K562 (cell line): ENCODE measurements at regions not wholly inside any gene's neighbourhood (a gene's known extent, or its start where the extent isn't known, plus 50 kb on each side); places are given as distances from the start of the nearest gene placed in this dataset.

Source experiments
- ATAC-seq: fragments of 200-7000 bp; cut with Tn5 transposase; 3 replicates; pipeline ENCODE4 v1.9.1; 2020; ENCODE audit warnings: moderate library complexity
- BruUV-seq: library from RNA; stranded (reverse); fragments of 400-500 nt; replicated peaks from 2 replicates; lab custom pipeline; 2021; lab: Mats Ljungman, UMichigan
- CTCF ChIA-PET: fragments of 300-600 bp; formaldehyde crosslinking; extraction: SDS; loops from one replicate; lab custom pipeline; 2021; ENCODE audit warnings: low intra/inter-chr PET ratio; lab: Yijun Ruan, JAX
- POLR2A ChIA-PET: fragments of 300-600, 350-650 bp; sonication (Branson Sonifier 250); formaldehyde crosslinking; extraction: SDS; loops from one replicate; lab custom pipeline; 2021; ENCODE audit warnings: antibody characterized with exemption, inconsistent platforms; lab: Yijun Ruan, JAX
- DNase-seq, 4 experiments: peaks; one replicate each; pipeline versions ENCODE4 v3.0.0 to v3.0.0-alpha.2; 2011 to 2018; ENCODE audit warnings: low spot score in 3 of 4, mixed read lengths in 3 of 4; ENCODE audit errors: extremely low read depth in 1 of 4
- FAIRE-seq: peaks from 2 replicates; lab custom pipeline; 2011; peaks lifted over from hg19 to GRCh38; lab: Jason Lieb, UNC
- H2AFZ ChIP-seq: 2 replicates; pipeline ENCODE4 v1.6.0; 2011; ENCODE audit warnings: low read depth, low read length, control low read depth, inconsistent platforms
- H3K27ac ChIP-seq: fragments of 200-600 bp; 3 replicates; pipeline ENCODE4 v1.8.0; 2011; ENCODE audit warnings: low read depth, mild to moderate bottlenecking, control low read depth, inconsistent platforms, low read length, moderate library complexity, mixed read lengths; ENCODE audit errors: extremely low read depth
- H3K27me3 ChIP-seq, 2 experiments: fragments of 300-600 bp in 1 of 2; 2 replicates in 1 of 2; 3 replicates in 1 of 2; pipeline versions ENCODE4 v1.6.0 to v1.8.0; 2011; ENCODE audit warnings: inconsistent platforms in 2 of 2, low read length in 2 of 2, mild to moderate bottlenecking in 1 of 2, mixed read lengths in 1 of 2, moderate library complexity in 1 of 2; ENCODE audit not compliant: control insufficient read depth in 2 of 2, insufficient read depth in 2 of 2
- H3K36me3 ChIP-seq: fragments of 300-600 bp; 3 replicates; pipeline ENCODE4 v1.8.0; 2011; ENCODE audit warnings: mild to moderate bottlenecking, low read length, inconsistent platforms; ENCODE audit not compliant: control insufficient read depth, insufficient read depth
- H3K4me1 ChIP-seq, 2 experiments: fragments of 200-600 bp in 1 of 2; replicated peaks in 1 of 2; 2 replicates in 1 of 2; 3 replicates in 1 of 2; pipeline versions ENCODE4 v1.5.1 to v1.8.0; 2011; ENCODE audit warnings: inconsistent platforms in 2 of 2, low read length in 2 of 2, mild to moderate bottlenecking in 1 of 2, mixed read lengths in 1 of 2, moderate library complexity in 1 of 2; ENCODE audit not compliant: control insufficient read depth in 2 of 2, insufficient read depth in 2 of 2
- H3K4me2 ChIP-seq: 2 replicates; pipeline ENCODE4 v1.6.1; 2011; ENCODE audit warnings: low read length, control low read depth, inconsistent platforms, mixed read lengths; ENCODE audit not compliant: insufficient read depth
- H3K4me3 ChIP-seq: fragments of 200-600 bp; sonication (generic), shearing (Covaris generic); 2 replicates; pipeline ENCODE4 v1.5.1; 2016; ENCODE audit warnings: control low read depth, inconsistent platforms
- H3K79me2 ChIP-seq: fragments of 200-600 bp; 3 replicates; pipeline ENCODE4 v1.8.0; 2011; ENCODE audit warnings: low read length, inconsistent platforms; ENCODE audit not compliant: control insufficient read depth, insufficient read depth
- H3K9ac ChIP-seq, 2 experiments: 2 replicates each; pipeline versions ENCODE4 v1.6.0 to v1.6.1; 2011; ENCODE audit warnings: low read depth in 2 of 2, low read length in 2 of 2, control low read depth in 1 of 2, inconsistent platforms in 1 of 2, mild to moderate bottlenecking in 1 of 2, mixed read lengths in 1 of 2; ENCODE audit not compliant: insufficient read depth in 1 of 2
- H3K9me1 ChIP-seq: one replicate; pipeline ENCODE4 v1.6.0; 2011; ENCODE audit warnings: inconsistent platforms, mild to moderate bottlenecking, low read length, moderate library complexity; ENCODE audit not compliant: control insufficient read depth, insufficient read depth
- H3K9me3 ChIP-seq: replicated peaks from 2 replicates; pipeline ENCODE4 v1.5.1; 2011; ENCODE audit warnings: low read depth, low read length, inconsistent platforms; ENCODE audit not compliant: control insufficient read depth, insufficient read depth
- H4K20me1 ChIP-seq: replicated peaks from 2 replicates; pipeline ENCODE4 v1.6.1; 2011; ENCODE audit warnings: low read length, inconsistent platforms, mixed read lengths; ENCODE audit not compliant: control insufficient read depth, insufficient read depth
- BCLAF1 ChIP-seq, 2 experiments: fragments of 450-650 bp in 1 of 2; IDR thresholded peaks; 2 replicates each; pipeline ENCODE4 v1.6.1; 2011 to 2017; ENCODE audit warnings: low read depth in 2 of 2, antibody characterized with exemption in 1 of 2, borderline replicate concordance in 1 of 2, low read length in 1 of 2, mild to moderate bottlenecking in 1 of 2, mixed read lengths in 1 of 2; ENCODE audit not compliant: control insufficient read depth in 1 of 2
- FOXJ3 ChIP-seq: sonication (generic); formaldehyde crosslinking; IDR thresholded peaks from 2 replicates; pipeline ENCODE4 v1.4.0; 2020; ENCODE audit warnings: mild to moderate bottlenecking, missing genetic modification reagents
- IFI16 ChIP-seq: fragments of 250-450 bp; sonication (Bioruptor Pico); IDR thresholded peaks from 2 replicates; pipeline ENCODE4 v2.1.2; 2022; ENCODE audit warnings: mild to moderate bottlenecking, inconsistent platforms
- NCOA2 ChIP-seq, 2 experiments: fragments of 450-650 bp; IDR thresholded peaks; 2 replicates each; pipeline ENCODE4 v1.6.1; 2018; ENCODE audit warnings: mild to moderate bottlenecking in 2 of 2, moderate library complexity in 1 of 2; ENCODE audit not compliant: partially characterized antibody in 2 of 2
- PKNOX1 ChIP-seq: fragments of 450-650 bp; IDR thresholded peaks from 2 replicates; pipeline ENCODE4 v1.6.1; 2016
- PTTG1 ChIP-seq: fragments of 450-650 bp; IDR thresholded peaks from 2 replicates; pipeline ENCODE4 v1.6.1; 2016; ENCODE audit warnings: low read depth, mild to moderate bottlenecking, missing genetic modification characterization, missing compliant biosample characterization
- RBM39 ChIP-seq: fragments of 200-400 bp; formaldehyde crosslinking; optimal IDR thresholded peaks from 2 replicates; pipeline ENCODE3; 2018; ENCODE audit warnings: low read depth, low read length
- SNIP1 ChIP-seq: fragments of 450-650 bp; IDR thresholded peaks from 2 replicates; pipeline ENCODE4 v1.7.1; 2017; ENCODE audit warnings: low read depth, mild to moderate bottlenecking
- SP1 ChIP-seq: sonication (generic); formaldehyde crosslinking; IDR thresholded peaks from 2 replicates; pipeline ENCODE4 v1.8.1; 2022; ENCODE audit warnings: mild to moderate bottlenecking, missing genetic modification reagents
- TAF7 ChIP-seq: fragments of 450-650 bp; IDR thresholded peaks from 2 replicates; pipeline ENCODE4 v1.6.1; 2016; ENCODE audit warnings: missing genetic modification characterization, missing compliant biosample characterization
- XRCC5 ChIP-seq: fragments of 200-400 bp; formaldehyde crosslinking; IDR thresholded peaks from 2 replicates; pipeline ENCODE4 v1.6.1; 2017; ENCODE audit warnings: low read depth, mild to moderate bottlenecking, low read length
- ZBTB9 ChIP-seq: fragments of 450-650 bp; formaldehyde crosslinking; IDR thresholded peaks from 2 replicates; pipeline ENCODE4 v1.4.0; 2020; ENCODE audit warnings: mild to moderate bottlenecking, moderate library complexity
- ZKSCAN3 ChIP-seq: fragments of 250-450 bp; sonication (Bioruptor Pico); IDR thresholded peaks from 2 replicates; pipeline ENCODE4 v1.4.0; 2020
- ZNF165 ChIP-seq: fragments of 250-450 bp; sonication (Bioruptor Pico); IDR thresholded peaks from 2 replicates; pipeline ENCODE4 v1.4.0; 2020; ENCODE audit warnings: borderline replicate concordance
- ZNF184 ChIP-seq: sonication (generic); formaldehyde crosslinking; IDR thresholded peaks from 2 replicates; pipeline ENCODE4 v1.5.0; 2020; ENCODE audit warnings: missing genetic modification reagents
- ZNF507 ChIP-seq: conservative IDR thresholded peaks from 2 replicates; pipeline ENCODE4 v1.6.1; 2017; ENCODE audit warnings: missing genetic modification characterization, missing compliant biosample characterization
- WGBS: fragments of 100-300 bp; shearing (Covaris generic); methylation state at CpG from one replicate; pipeline ENCODE4 v1.1.6; 2016; ENCODE audit warnings: low coverage, mixed read lengths; ENCODE audit not compliant: insufficient coverage; ENCODE audit errors: missing lambda C conversion rate; 5-methylcytosine and 5-hydroxymethylcytosine counted together
- in situ Hi-C: fragments of 300-500 bp; cut with MboI; formaldehyde crosslinking; loops from 4 replicates; pipeline ENCODE4 v1.15.0; 2018; ENCODE audit warnings: inconsistent platforms, mixed read lengths
- intact Hi-C: fragments of 100-400 bp; cut with micrococcal nuclease; formaldehyde crosslinking; loops from 2 replicates; pipeline ENCODE4 v1.14.2; 2022
- TF ChIP-seq, protein P1 (sequence below): sonication (generic); formaldehyde crosslinking; IDR thresholded peaks from 2 replicates; pipeline ENCODE4 v1.9.0; 2022; ENCODE audit warnings: mild to moderate bottlenecking, missing genetic modification reagents

- TF ChIP-seq PKNOX1 (no peak), IFI16 (no peak), ZKSCAN3 (CRISPR knock-in tag) (no peak), SNIP1 (no peak), NCOA2 (IDR thresholded peaks at IDR 0.05; ENCODE audit: partially characterized antibody in 2 of 2) (no peak), TAF7 (tag) (no peak), ZNF507 (tag) (no peak), PTTG1 (tag) (no peak), FOXJ3 (CRISPR knock-in tag) (no peak)
- TF ChIP-seq, protein P1, sequence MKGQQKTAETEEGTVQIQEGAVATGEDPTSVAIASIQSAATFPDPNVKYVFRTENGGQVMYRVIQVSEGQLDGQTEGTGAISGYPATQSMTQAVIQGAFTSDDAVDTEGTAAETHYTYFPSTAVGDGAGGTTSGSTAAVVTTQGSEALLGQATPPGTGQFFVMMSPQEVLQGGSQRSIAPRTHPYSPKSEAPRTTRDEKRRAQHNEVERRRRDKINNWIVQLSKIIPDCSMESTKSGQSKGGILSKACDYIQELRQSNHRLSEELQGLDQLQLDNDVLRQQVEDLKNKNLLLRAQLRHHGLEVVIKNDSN (CRISPR knock-in tag) = no peak
Measured at GRCh38 chr10:10626734-10627133, 390.9 kb upstream of the CELF2 start (continued).

- intact Hi-C loops (no loop called here), in situ Hi-C loops (no loop called here)
- H3K27me3 ChIP-seq = no peaks in the 10 kb centered on the region
- no peak overlapping the region for H2AFZ ChIP-seq
- no peak for FAIRE-seq
- ChIA-PET CTCF (no interaction called here), POLR2A (no interaction called here)
- no peaks in the 10 kb centered on the region for H3K79me2 ChIP-seq
- no peaks in the 10 kb centered on the region for H3K9me3 ChIP-seq
- H3K27ac ChIP-seq = no peak overlapping the region
- H3K9ac ChIP-seq = no peak overlapping the region
- no TSS peak for BruUV-seq
- 0% methylated on average over 1 of the region's 1 CpG for WGBS
- H3K4me2 ChIP-seq = no peak overlapping the region
- no peaks in the 10 kb centered on the region for H3K9me1 ChIP-seq
- DNase-seq = no peak
- no peak for ATAC-seq
- no peaks in the 10 kb centered on the region for H3K4me1 ChIP-seq
- H4K20me1 ChIP-seq = no peaks in the 10 kb centered on the region
- no peak overlapping the region for H3K4me3 ChIP-seq
- no peaks in the 10 kb centered on the region for H3K36me3 ChIP-seq
- TF ChIP-seq XRCC5 (no peak), RBM39 (no peak), ZNF184 (no peak), ZBTB9 (CRISPR knock-in tag) (no peak), BCLAF1 (IDR thresholded peaks at IDR 0.05; ENCODE audit: borderline replicate concordance in 1 of 2, control insufficient read depth in 1 of 2, low read depth in 2 of 2, low read length in 1 of 2) (no peak), SP1 (CRISPR knock-in tag) (no peak), ZNF165 (CRISPR knock-in tag) (no peak)
Measured at GRCh38 chr10:10627414-10627813, 390.3 kb upstream of the CELF2 start.
